Adrenal gland (tissue), 5 donors: ENCODE measurements at regions not wholly inside any gene's neighbourhood (a gene's known extent, or its start where the extent isn't known, plus 50 kb on each side); places are given as distances from the start of the nearest gene placed in this dataset.

Source experiments
- CTCF ChIP-seq, 6 experiments: fragments of 450-650 bp in 4 of 6; fragments of 200-600 bp in 2 of 6; sonication (generic) in 1 of 6; IDR thresholded peaks; 1 replicate in 5 of 6; 2 replicates in 1 of 6; pipeline versions ENCODE4 v1.5.1 to v1.8.0; 2016 to 2021; ENCODE audit warnings: antibody characterized with exemption in 6 of 6, mild to moderate bottlenecking in 2 of 6, moderate library complexity in 1 of 6
- POLR2A ChIP-seq, 2 donors: fragments of 450-650 bp; IDR thresholded peaks; one replicate each; pipeline ENCODE4 v1.6.1; 2017; ENCODE audit warnings: antibody characterized with exemption in 2 of 2, mild to moderate bottlenecking in 2 of 2, moderate library complexity in 1 of 2
- donor health status: DM: no; HTN: no; CAD: no.

DNA sequence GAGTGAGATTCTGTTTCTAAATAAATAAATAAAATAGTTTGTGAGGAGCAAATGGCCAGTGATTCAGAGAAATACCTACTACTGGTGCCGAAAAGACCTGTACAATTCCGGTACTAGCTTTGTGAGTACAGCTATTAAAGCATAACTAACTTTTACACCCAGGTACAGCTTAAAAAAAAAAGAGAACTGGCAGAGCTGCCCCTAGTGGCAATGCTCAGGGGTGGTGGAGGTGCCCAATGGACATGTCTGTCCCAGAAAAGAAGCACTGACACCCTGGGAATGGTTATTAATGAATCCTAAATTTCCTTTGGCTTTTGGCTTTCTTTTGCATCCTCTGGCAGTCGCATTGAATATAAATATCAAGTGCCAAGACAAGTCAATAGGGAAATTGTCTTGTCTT is 87.0 kb downstream of the LIPG start:
- TF ChIP-seq CTCF (IDR thresholded peaks at IDR 0.05) (no peak), POLR2A (IDR thresholded peaks at IDR 0.05) (no peak)
